DOHH2 (cell line): ENCODE measurements at regions not wholly inside any gene's neighbourhood (a gene's known extent, or its start where the extent isn't known, plus 50 kb on each side); places are given as distances from the start of the nearest gene placed in this dataset.

Experiments
- CTCF ChIP-seq: fragments of 200-600 bp; sonication (generic); IDR thresholded peaks from one replicate; pipeline ENCODE4 v1.5.1; 2014; ENCODE audit warnings: antibody characterized with exemption, mild to moderate bottlenecking, low read depth, low read length; ENCODE audit not compliant: poor library complexity, severe bottlenecking
- EZH2phosphoT487 ChIP-seq: fragments of 200-600 bp; sonication (generic); IDR thresholded peaks from 2 replicates; pipeline ENCODE4 v1.6.1; 2017; ENCODE audit warnings: borderline replicate concordance, mild to moderate bottlenecking, antibody characterized with exemption, low read length, moderate library complexity, mixed read lengths

GRCh38 chr1:163523375-163524029 is 201.7 kb downstream of the NUF2 start:
- TF ChIP-seq CTCF (no peak), EZH2phosphoT487 (no peak)
